ENCODE measurements at regions not wholly inside any gene's neighbourhood (a gene's known extent, or its start where the extent isn't known, plus 50 kb on each side); places are given as distances from the start of the nearest gene placed in this dataset.

DNA sequence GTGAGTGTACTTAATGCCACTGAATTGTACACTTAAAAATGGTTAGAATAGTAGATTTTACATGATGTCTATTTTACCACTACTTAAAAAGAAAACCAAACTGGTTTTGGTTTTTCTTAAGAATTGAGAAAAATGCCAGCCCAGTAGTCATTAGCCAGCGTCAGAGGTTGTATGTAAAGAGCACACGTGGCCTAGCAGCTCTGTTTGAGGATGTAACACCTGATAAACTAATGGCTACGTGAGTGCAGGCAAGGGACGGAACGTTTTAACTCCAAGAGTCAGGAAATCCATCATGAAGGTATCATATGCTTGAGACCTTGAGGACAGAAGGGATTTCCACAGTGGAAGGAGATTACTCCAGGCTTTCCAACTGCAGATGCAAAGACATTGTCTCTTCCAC lies 223.7 kb downstream of the MRPL39 start:
- Histone ChIP-seq H3K79me2 (ENCODE audit: insufficient read depth, low read length) (no peaks in the 10 kb centered on the region), H3K4me2 (ENCODE audit: insufficient read depth, low read length) (no peak overlapping the region)

DNA sequence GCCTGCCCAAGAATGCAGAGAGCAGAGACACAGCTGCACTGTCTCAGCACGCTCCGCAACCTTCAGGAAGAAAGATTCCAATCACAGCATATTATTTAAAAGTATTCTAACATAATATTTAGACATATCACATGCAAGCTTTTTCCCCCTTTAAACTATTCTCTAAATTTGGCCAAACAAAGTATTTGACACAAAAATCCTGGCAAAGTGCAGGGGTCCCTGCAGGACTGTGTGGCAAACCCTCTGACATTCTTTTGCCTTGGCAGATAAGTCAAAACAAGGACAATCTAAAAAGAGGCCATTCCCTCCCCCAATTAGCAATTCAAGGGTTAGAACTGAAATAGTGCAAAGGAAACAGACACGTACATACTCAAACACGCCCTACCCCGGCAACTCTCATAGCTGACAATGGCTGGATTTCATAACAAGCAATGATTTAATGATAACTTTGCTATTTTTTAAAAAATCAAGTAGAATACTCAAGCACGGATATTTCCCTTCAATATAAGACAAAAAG lies 225.3 kb downstream of the MRPL39 start:
- H2AFZ ChIP-seq (ENCODE audit: low read depth, low read length) = no peak overlapping the region
- no peak overlapping the region for H3K9ac ChIP-seq (ENCODE audit: low read depth, low read length)
- no peak overlapping the region for H3K4me3 ChIP-seq (ENCODE audit: low read depth in 1 of 2, low read length in 2 of 2)
- no peaks in the 10 kb centered on the region for H4K20me1 ChIP-seq (ENCODE audit: insufficient read depth, low read length)
- peaks cover 8% of the 10 kb centered on the region for H3K4me1 ChIP-seq (ENCODE audit: insufficient read depth, low read length)
- H3K9me3 ChIP-seq (ENCODE audit: insufficient read depth, low read length, severe bottlenecking) = no peaks in the 10 kb centered on the region
- no peaks in the 10 kb centered on the region for H3K27me3 ChIP-seq (ENCODE audit: insufficient read depth, low read length, poor library complexity)
- TF ChIP-seq, protein P1, sequence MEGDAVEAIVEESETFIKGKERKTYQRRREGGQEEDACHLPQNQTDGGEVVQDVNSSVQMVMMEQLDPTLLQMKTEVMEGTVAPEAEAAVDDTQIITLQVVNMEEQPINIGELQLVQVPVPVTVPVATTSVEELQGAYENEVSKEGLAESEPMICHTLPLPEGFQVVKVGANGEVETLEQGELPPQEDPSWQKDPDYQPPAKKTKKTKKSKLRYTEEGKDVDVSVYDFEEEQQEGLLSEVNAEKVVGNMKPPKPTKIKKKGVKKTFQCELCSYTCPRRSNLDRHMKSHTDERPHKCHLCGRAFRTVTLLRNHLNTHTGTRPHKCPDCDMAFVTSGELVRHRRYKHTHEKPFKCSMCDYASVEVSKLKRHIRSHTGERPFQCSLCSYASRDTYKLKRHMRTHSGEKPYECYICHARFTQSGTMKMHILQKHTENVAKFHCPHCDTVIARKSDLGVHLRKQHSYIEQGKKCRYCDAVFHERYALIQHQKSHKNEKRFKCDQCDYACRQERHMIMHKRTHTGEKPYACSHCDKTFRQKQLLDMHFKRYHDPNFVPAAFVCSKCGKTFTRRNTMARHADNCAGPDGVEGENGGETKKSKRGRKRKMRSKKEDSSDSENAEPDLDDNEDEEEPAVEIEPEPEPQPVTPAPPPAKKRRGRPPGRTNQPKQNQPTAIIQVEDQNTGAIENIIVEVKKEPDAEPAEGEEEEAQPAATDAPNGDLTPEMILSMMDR (IDR thresholded peaks at IDR 0.05; ENCODE audit: borderline replicate concordance, extremely low read depth, low read length, poor library complexity, severe bottlenecking) = no peak
- TF ChIP-seq EZH2 (IDR thresholded peaks at IDR 0.05; ENCODE audit: borderline replicate concordance, low read depth, low read length, severe bottlenecking) = no peak
- H3K27ac ChIP-seq (ENCODE audit: low read length) = no peak overlapping the region
- DNase-seq (no peak), ATAC-seq (ENCODE audit: insufficient read depth, low read depth) (no peak)
- H3K36me3 ChIP-seq (ENCODE audit: insufficient read depth, low read length) = no peaks in the 10 kb centered on the region
- H3K4me2 ChIP-seq (ENCODE audit: insufficient read depth, low read length) = no peak overlapping the region
- H3K79me2 ChIP-seq (ENCODE audit: insufficient read depth, low read length) = no peaks in the 10 kb centered on the region

More for the DNA sequence above, 223.7 kb downstream of the MRPL39 start:
- no peaks in the 10 kb centered on the region for H3K9me3 ChIP-seq (ENCODE audit: insufficient read depth, low read length, severe bottlenecking)
- TF ChIP-seq, protein P1 (IDR thresholded peaks at IDR 0.05; ENCODE audit: borderline replicate concordance, extremely low read depth, low read length, poor library complexity, severe bottlenecking) = no peak
- TF ChIP-seq EZH2 (IDR thresholded peaks at IDR 0.05; ENCODE audit: borderline replicate concordance, low read depth, low read length, severe bottlenecking) = no peak
- no peaks in the 10 kb centered on the region for H4K20me1 ChIP-seq (ENCODE audit: insufficient read depth, low read length)
- no peak overlapping the region for H2AFZ ChIP-seq (ENCODE audit: low read depth, low read length)
- H3K36me3 ChIP-seq (ENCODE audit: insufficient read depth, low read length) = no peaks in the 10 kb centered on the region
- DNase-seq (no peak), ATAC-seq (ENCODE audit: insufficient read depth, low read depth) (no peak)
- no peak overlapping the region for H3K4me3 ChIP-seq (ENCODE audit: low read depth in 1 of 2, low read length in 2 of 2)
- no peaks in the 10 kb centered on the region for H3K27me3 ChIP-seq (ENCODE audit: insufficient read depth, low read length, poor library complexity)
- no peak overlapping the region for H3K9ac ChIP-seq (ENCODE audit: low read depth, low read length)
- no peaks in the 10 kb centered on the region for H3K4me1 ChIP-seq (ENCODE audit: insufficient read depth, low read length)
- H3K27ac ChIP-seq (ENCODE audit: low read length) = no peak overlapping the region

GRCh38 chr21:25375675-25376074 lies 231.6 kb downstream of the MRPL39 start:
- no peak overlapping the region for H3K4me3 ChIP-seq (ENCODE audit: low read depth in 1 of 2, low read length in 2 of 2)
- no peaks in the 10 kb centered on the region for H3K36me3 ChIP-seq (ENCODE audit: insufficient read depth, low read length)
- H3K79me2 ChIP-seq (ENCODE audit: insufficient read depth, low read length) = no peaks in the 10 kb centered on the region
- H3K4me1 ChIP-seq (ENCODE audit: insufficient read depth, low read length) = peaks cover 19% of the 10 kb centered on the region
- no peak for DNase-seq
- no peak for ATAC-seq (ENCODE audit: insufficient read depth, low read depth)
- H3K9me3 ChIP-seq (ENCODE audit: insufficient read depth, low read length, severe bottlenecking) = no peaks in the 10 kb centered on the region
- TF ChIP-seq, protein P1 (IDR thresholded peaks at IDR 0.05; ENCODE audit: borderline replicate concordance, extremely low read depth, low read length, poor library complexity, severe bottlenecking) = no peak
- no peak for TF ChIP-seq EZH2 (IDR thresholded peaks at IDR 0.05; ENCODE audit: borderline replicate concordance, low read depth, low read length, severe bottlenecking)
- H4K20me1 ChIP-seq (ENCODE audit: insufficient read depth, low read length) = no peaks in the 10 kb centered on the region
- H3K9ac ChIP-seq (ENCODE audit: low read depth, low read length) = no peak overlapping the region
- H2AFZ ChIP-seq (ENCODE audit: low read depth, low read length) = no peak overlapping the region
- no peaks in the 10 kb centered on the region for H3K27me3 ChIP-seq (ENCODE audit: insufficient read depth, low read length, poor library complexity)
- no peak overlapping the region for H3K4me2 ChIP-seq (ENCODE audit: insufficient read depth, low read length)
- no peak overlapping the region for H3K27ac ChIP-seq (ENCODE audit: low read length)

All from DND-41 (cell line).